Panc1 (cell line): ENCODE measurements at regions not wholly inside any gene's neighbourhood (a gene's known extent, or its start where the extent isn't known, plus 50 kb on each side); places are given as distances from the start of the nearest gene placed in this dataset.

Experiments
- POLR2AphosphoS5 ChIP-seq: IDR thresholded peaks from 2 replicates; pipeline ENCODE4 v1.6.1; 2012; ENCODE audit warnings: mild to moderate bottlenecking, low read depth, low read length, moderate library complexity
- SIN3A ChIP-seq: IDR thresholded peaks from 2 replicates; pipeline ENCODE4 v1.6.1; 2012; ENCODE audit warnings: low read depth, mild to moderate bottlenecking, low read length, moderate library complexity, borderline replicate concordance; ENCODE audit not compliant: insufficient read depth
- TCF7L2 ChIP-seq: IDR thresholded peaks from 2 replicates; pipeline ENCODE4 v1.6.1; 2011; ENCODE audit warnings: mild to moderate bottlenecking, low read depth, low read length, inconsistent platforms
- TF ChIP-seq, protein P1 (sequence below): fragments of 450-650 bp; IDR thresholded peaks from 2 replicates; pipeline ENCODE4 v1.5.1; 2017; ENCODE audit warnings: mild to moderate bottlenecking
- TF ChIP-seq, protein P2 (sequence below), 2 experiments: IDR thresholded peaks; 2 replicates each; pipeline ENCODE4 v1.6.1; 2011 to 2012; ENCODE audit warnings: low read depth in 2 of 2, control low read depth in 1 of 2, low read length in 1 of 2, mild to moderate bottlenecking in 1 of 2, moderate library complexity in 1 of 2; ENCODE audit not compliant: insufficient read depth in 1 of 2

- TF ChIP-seq, protein P1, sequence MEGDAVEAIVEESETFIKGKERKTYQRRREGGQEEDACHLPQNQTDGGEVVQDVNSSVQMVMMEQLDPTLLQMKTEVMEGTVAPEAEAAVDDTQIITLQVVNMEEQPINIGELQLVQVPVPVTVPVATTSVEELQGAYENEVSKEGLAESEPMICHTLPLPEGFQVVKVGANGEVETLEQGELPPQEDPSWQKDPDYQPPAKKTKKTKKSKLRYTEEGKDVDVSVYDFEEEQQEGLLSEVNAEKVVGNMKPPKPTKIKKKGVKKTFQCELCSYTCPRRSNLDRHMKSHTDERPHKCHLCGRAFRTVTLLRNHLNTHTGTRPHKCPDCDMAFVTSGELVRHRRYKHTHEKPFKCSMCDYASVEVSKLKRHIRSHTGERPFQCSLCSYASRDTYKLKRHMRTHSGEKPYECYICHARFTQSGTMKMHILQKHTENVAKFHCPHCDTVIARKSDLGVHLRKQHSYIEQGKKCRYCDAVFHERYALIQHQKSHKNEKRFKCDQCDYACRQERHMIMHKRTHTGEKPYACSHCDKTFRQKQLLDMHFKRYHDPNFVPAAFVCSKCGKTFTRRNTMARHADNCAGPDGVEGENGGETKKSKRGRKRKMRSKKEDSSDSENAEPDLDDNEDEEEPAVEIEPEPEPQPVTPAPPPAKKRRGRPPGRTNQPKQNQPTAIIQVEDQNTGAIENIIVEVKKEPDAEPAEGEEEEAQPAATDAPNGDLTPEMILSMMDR = no peak
- TF ChIP-seq TCF7L2 (no peak), POLR2AphosphoS5 (no peak), SIN3A (no peak)
- TF ChIP-seq, protein P2, sequence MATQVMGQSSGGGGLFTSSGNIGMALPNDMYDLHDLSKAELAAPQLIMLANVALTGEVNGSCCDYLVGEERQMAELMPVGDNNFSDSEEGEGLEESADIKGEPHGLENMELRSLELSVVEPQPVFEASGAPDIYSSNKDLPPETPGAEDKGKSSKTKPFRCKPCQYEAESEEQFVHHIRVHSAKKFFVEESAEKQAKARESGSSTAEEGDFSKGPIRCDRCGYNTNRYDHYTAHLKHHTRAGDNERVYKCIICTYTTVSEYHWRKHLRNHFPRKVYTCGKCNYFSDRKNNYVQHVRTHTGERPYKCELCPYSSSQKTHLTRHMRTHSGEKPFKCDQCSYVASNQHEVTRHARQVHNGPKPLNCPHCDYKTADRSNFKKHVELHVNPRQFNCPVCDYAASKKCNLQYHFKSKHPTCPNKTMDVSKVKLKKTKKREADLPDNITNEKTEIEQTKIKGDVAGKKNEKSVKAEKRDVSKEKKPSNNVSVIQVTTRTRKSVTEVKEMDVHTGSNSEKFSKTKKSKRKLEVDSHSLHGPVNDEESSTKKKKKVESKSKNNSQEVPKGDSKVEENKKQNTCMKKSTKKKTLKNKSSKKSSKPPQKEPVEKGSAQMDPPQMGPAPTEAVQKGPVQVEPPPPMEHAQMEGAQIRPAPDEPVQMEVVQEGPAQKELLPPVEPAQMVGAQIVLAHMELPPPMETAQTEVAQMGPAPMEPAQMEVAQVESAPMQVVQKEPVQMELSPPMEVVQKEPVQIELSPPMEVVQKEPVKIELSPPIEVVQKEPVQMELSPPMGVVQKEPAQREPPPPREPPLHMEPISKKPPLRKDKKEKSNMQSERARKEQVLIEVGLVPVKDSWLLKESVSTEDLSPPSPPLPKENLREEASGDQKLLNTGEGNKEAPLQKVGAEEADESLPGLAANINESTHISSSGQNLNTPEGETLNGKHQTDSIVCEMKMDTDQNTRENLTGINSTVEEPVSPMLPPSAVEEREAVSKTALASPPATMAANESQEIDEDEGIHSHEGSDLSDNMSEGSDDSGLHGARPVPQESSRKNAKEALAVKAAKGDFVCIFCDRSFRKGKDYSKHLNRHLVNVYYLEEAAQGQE (IDR thresholded peaks at IDR 0.05; ENCODE audit: insufficient read depth in 1 of 2, low read depth in 2 of 2, low read length in 1 of 2) = no peak
These were observed 219.4 kb downstream of the BUB3 start for GRCh38 chr10:123373591-123373990.
